H9 (cell line): ENCODE measurements at regions not wholly inside any gene's neighbourhood (a gene's known extent, or its start where the extent isn't known, plus 50 kb on each side); places are given as distances from the start of the nearest gene placed in this dataset.

ENCODE experiments used
- DNase-seq: peaks from one replicate; pipeline ENCODE4 v3.0.0-alpha.2; 2017
- H2AFZ ChIP-seq: one replicate; pipeline ENCODE4 v1.6.1; 2013; ENCODE audit warnings: mild to moderate bottlenecking, low read length, control low read depth, moderate library complexity
- H2AK5ac ChIP-seq: 2 replicates; pipeline ENCODE4 v1.6.1; 2013; ENCODE audit warnings: low read length, control low read depth, mixed read lengths; ENCODE audit not compliant: insufficient read length
- H2BK120ac ChIP-seq: one replicate; pipeline ENCODE4 v1.6.1; 2013; ENCODE audit warnings: low read depth, mild to moderate bottlenecking, low read length, control low read depth, inconsistent platforms; ENCODE audit not compliant: poor library complexity, severe bottlenecking
- H2BK12ac ChIP-seq: 2 replicates; pipeline ENCODE4 v1.6.1; 2013; ENCODE audit warnings: low read length, control low read depth, mixed read lengths, low read depth; ENCODE audit not compliant: insufficient read length
- H2BK15ac ChIP-seq: 2 replicates; pipeline ENCODE4 v1.6.1; 2013; ENCODE audit warnings: low read depth, low read length, control low read depth
- H2BK20ac ChIP-seq: one replicate; pipeline ENCODE4 v1.6.1; 2013; ENCODE audit warnings: low read depth, mild to moderate bottlenecking, low read length, control low read depth, inconsistent platforms; ENCODE audit not compliant: poor library complexity, severe bottlenecking
- H2BK5ac ChIP-seq: 2 replicates; pipeline ENCODE4 v1.6.1; 2013; ENCODE audit warnings: low read length, control low read depth, mixed read lengths; ENCODE audit not compliant: insufficient read length
- H3K14ac ChIP-seq: 2 replicates; pipeline ENCODE4 v1.6.1; 2013; ENCODE audit warnings: low read length, control low read depth; ENCODE audit not compliant: insufficient read depth
- H3K18ac ChIP-seq: 2 replicates; pipeline ENCODE4 v1.6.1; 2013; ENCODE audit warnings: low read depth, mild to moderate bottlenecking, mixed read lengths, low read length, control low read depth; ENCODE audit not compliant: insufficient read length
- H3K23ac ChIP-seq: 2 replicates; pipeline ENCODE4 v1.6.1; 2013; ENCODE audit warnings: low read length, control low read depth, mixed read lengths, low read depth; ENCODE audit not compliant: insufficient read length
- H3K23me2 ChIP-seq: 2 replicates; pipeline ENCODE4 v1.6.1; 2013; ENCODE audit warnings: low read depth, mild to moderate bottlenecking, mixed read lengths, low read length, control low read depth; ENCODE audit not compliant: insufficient read length, poor library complexity, severe bottlenecking
- H3K27ac ChIP-seq: 2 replicates; pipeline ENCODE4 v1.5.1; 2013; ENCODE audit warnings: low read length, control low read depth, mixed read lengths, low read depth; ENCODE audit not compliant: insufficient read length
- H3K27me3 ChIP-seq: 2 replicates; pipeline ENCODE4 v1.6.1; 2013; ENCODE audit warnings: low read length, control low read depth, inconsistent platforms; ENCODE audit not compliant: insufficient read depth
- H3K4ac ChIP-seq: 2 replicates; pipeline ENCODE4 v1.6.1; 2013; ENCODE audit warnings: low read depth, mild to moderate bottlenecking, control low read depth, inconsistent platforms, low read length, moderate library complexity
- H3K4me1 ChIP-seq: 2 replicates; pipeline ENCODE4 v1.6.1; 2013; ENCODE audit warnings: low read length, control low read depth, inconsistent platforms; ENCODE audit not compliant: insufficient read depth
- H3K4me2 ChIP-seq: 2 replicates; pipeline ENCODE4 v1.6.1; 2013; ENCODE audit warnings: low read length, control low read depth, mixed read lengths; ENCODE audit not compliant: insufficient read length, insufficient read depth
- H3K56ac ChIP-seq: 2 replicates; pipeline ENCODE4 v1.6.1; 2013; ENCODE audit warnings: low read depth, mild to moderate bottlenecking, mixed read lengths, low read length, control low read depth; ENCODE audit not compliant: insufficient read length
- H3K79me1 ChIP-seq: 2 replicates; pipeline ENCODE4 v1.6.1; 2013; ENCODE audit warnings: low read depth, mild to moderate bottlenecking, moderate library complexity, low read length, control low read depth, inconsistent platforms; ENCODE audit not compliant: insufficient read depth, poor library complexity, severe bottlenecking
- H3K79me2 ChIP-seq: 2 replicates; pipeline ENCODE4 v1.6.1; 2013; ENCODE audit warnings: low read length, control low read depth, inconsistent platforms; ENCODE audit not compliant: insufficient read depth
- H3K9ac ChIP-seq: 2 replicates; pipeline ENCODE4 v1.6.1; 2013; ENCODE audit warnings: low read length, control low read depth, mixed read lengths; ENCODE audit not compliant: insufficient read length; ENCODE audit errors: extremely low read depth
- H3K9me3 ChIP-seq: one replicate; pipeline ENCODE4 v1.6.1; 2013; ENCODE audit warnings: low read depth, low read length, inconsistent platforms; ENCODE audit not compliant: control insufficient read depth
- H3T11ph ChIP-seq: one replicate; pipeline ENCODE4 v1.6.1; 2013; ENCODE audit warnings: mild to moderate bottlenecking, low read length, control low read depth, inconsistent platforms
- H4K20me1 ChIP-seq: one replicate; pipeline ENCODE4 v1.6.1; 2013; ENCODE audit not compliant: control insufficient read depth, insufficient read length, insufficient read depth
- H4K5ac ChIP-seq: 2 replicates; pipeline ENCODE4 v1.6.1; 2013; ENCODE audit warnings: low read depth, mild to moderate bottlenecking, mixed read lengths, low read length, control low read depth; ENCODE audit not compliant: insufficient read length
- H4K8ac ChIP-seq: replicated peaks from 2 replicates; pipeline ENCODE4 v1.6.1; 2013; ENCODE audit warnings: low read length, control low read depth, mixed read lengths, low read depth; ENCODE audit not compliant: insufficient read length
- H4K91ac ChIP-seq: 2 replicates; pipeline ENCODE4 v1.6.1; 2013; ENCODE audit warnings: low read depth, mild to moderate bottlenecking, moderate library complexity, mixed read lengths, low read length, control low read depth; ENCODE audit not compliant: insufficient read length
- H3K27ac Mint-ChIP-seq, 3 experiments: 2 replicates in 2 of 3; 3 replicates in 1 of 3; pipeline ENCODE4 v1.8.0; 2020 to 2021; ENCODE audit warnings: mixed read lengths in 3 of 3, mild to moderate bottlenecking in 1 of 3, moderate library complexity in 1 of 3
- H3K27me3 Mint-ChIP-seq: 2 replicates; pipeline ENCODE4 v1.8.0; 2021; ENCODE audit warnings: low read depth, mild to moderate bottlenecking, moderate library complexity, mixed read lengths
- H3K36me3 Mint-ChIP-seq, 3 experiments: 2 replicates in 2 of 3; 3 replicates in 1 of 3; pipeline ENCODE4 v1.8.0; 2020 to 2021; ENCODE audit warnings: low read depth in 3 of 3, mixed read lengths in 3 of 3; ENCODE audit not compliant: insufficient read depth in 1 of 3
- H3K4me1 Mint-ChIP-seq, 2 experiments: 2 replicates each; pipeline ENCODE4 v1.8.0; 2020; ENCODE audit warnings: mixed read lengths in 2 of 2
- H3K4me3 Mint-ChIP-seq, 2 experiments: 2 replicates in 1 of 2; 3 replicates in 1 of 2; pipeline ENCODE4 v1.8.0; 2020 to 2021; ENCODE audit warnings: mild to moderate bottlenecking in 2 of 2, mixed read lengths in 2 of 2, moderate library complexity in 1 of 2
- H3K9me3 Mint-ChIP-seq, 2 experiments: 2 replicates in 1 of 2; 3 replicates in 1 of 2; pipeline ENCODE4 v1.8.0; 2020; ENCODE audit warnings: mild to moderate bottlenecking in 2 of 2, mixed read lengths in 2 of 2, moderate library complexity in 1 of 2
- CTCF ChIP-seq: fragments of 200-600 bp; sonication (generic); conservative IDR thresholded peaks from 3 replicates; pipeline ENCODE4 v1.8.0; 2021; ENCODE audit warnings: antibody characterized with exemption, mild to moderate bottlenecking
- WGBS: extraction: QIAGEN DNeasy Blood & Tissue Kit; methylation state at CpG from one replicate; pipeline ENCODE4 v1.1.7; 2013; ENCODE audit warnings: missing lambda C conversion rate, low lambda C conversion rate, mixed read lengths; ENCODE audit not compliant: insufficient read length; ENCODE audit errors: extremely low coverage; 5-methylcytosine and 5-hydroxymethylcytosine counted together

- H3K9me3 ChIP-seq: no peaks in the 10 kb centered on the region
- no peak overlapping the region for H3K14ac ChIP-seq
- no peak overlapping the region for H3K4ac ChIP-seq
- no peak overlapping the region for H4K5ac ChIP-seq
- no peak overlapping the region for H3K9ac ChIP-seq
- no peak overlapping the region for H2BK5ac ChIP-seq
- H3K56ac ChIP-seq: no peak overlapping the region
- no peak overlapping the region for H3K27ac ChIP-seq
- no peak for TF ChIP-seq CTCF
- no peak overlapping the region for H4K91ac ChIP-seq
- H3K18ac ChIP-seq: no peak overlapping the region
- no peak for DNase-seq
- Mint-ChIP-seq H3K9me3 (no peaks in the 10 kb centered on the region), H3K36me3 (no peaks in the 10 kb centered on the region), H3K27me3 (peaks cover 1% of the 10 kb centered on the region; the same call in 1 of the 2 replicates), H3K4me1 (peaks cover 8 to 27% of the 10 kb centered on the region in 2 experiments), H3K27ac (no peak overlapping the region), H3K4me3 (no peak overlapping the region)
- H3K79me2 ChIP-seq: no peaks in the 10 kb centered on the region
- H2BK20ac ChIP-seq: no peak overlapping the region
- no peak overlapping the region for H3K4me2 ChIP-seq
- no peaks in the 10 kb centered on the region for H3K79me1 ChIP-seq
- H3K23me2 ChIP-seq: no peaks in the 10 kb centered on the region
- no peak overlapping the region for H3K23ac ChIP-seq
- H2AFZ ChIP-seq: no peak overlapping the region
- WGBS: no CpG with 5 or more reads among the region's 2 CpGs
- no peak overlapping the region for H2BK15ac ChIP-seq
- H2AK5ac ChIP-seq: no peak overlapping the region
- H2BK12ac ChIP-seq: no peak overlapping the region
- H3T11ph ChIP-seq: no peak overlapping the region
- no peak overlapping the region for H2BK120ac ChIP-seq
- H3K4me1 ChIP-seq: 0 out of 2 replicates have a peak, but pooled peaks cover 2% of the 10 kb centered on the region
- H3K27me3 ChIP-seq: no peaks in the 10 kb centered on the region
- no peaks in the 10 kb centered on the region for H4K20me1 ChIP-seq
- H4K8ac ChIP-seq: no peak overlapping the region
These were observed 107.3 kb upstream of the WWC1 start for GRCh38 chr5:168184103-168184502.
